ENCODE measurements at regions not wholly inside any gene's neighbourhood (a gene's known extent, or its start where the extent isn't known, plus 50 kb on each side); places are given as distances from the start of the nearest gene placed in this dataset.

DNA sequence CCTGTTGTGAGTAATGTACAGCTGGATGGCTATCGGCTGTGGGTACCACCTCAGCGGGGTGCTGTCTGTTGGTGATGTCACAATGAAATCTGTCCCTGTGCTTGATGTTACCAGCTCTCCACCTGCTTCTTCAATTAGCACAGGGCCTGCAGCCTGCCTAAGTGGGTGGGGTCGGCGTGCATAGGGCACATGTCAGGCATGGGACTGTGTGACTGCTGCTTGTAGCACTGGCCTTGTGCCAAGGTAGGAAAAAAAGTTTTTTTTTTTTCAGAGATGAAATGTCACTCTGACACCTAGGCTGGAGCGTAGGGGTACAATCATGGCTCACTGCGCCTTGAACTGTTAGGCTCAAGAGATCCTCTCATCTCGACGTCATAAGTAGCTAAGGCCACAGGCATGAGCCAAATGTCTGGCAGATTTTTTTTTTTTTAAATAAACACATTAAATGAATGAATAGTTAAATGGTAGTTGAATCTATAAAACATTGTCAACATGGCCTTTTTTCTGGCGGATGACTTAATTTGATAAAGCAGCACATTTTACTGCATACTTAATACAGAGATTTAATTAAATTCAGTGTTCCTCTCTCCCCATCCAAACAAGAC lies 222.5 kb downstream of the NXNL2 start:
- DNase-seq (ENCODE audit: low read depth) = no peak

DNA sequence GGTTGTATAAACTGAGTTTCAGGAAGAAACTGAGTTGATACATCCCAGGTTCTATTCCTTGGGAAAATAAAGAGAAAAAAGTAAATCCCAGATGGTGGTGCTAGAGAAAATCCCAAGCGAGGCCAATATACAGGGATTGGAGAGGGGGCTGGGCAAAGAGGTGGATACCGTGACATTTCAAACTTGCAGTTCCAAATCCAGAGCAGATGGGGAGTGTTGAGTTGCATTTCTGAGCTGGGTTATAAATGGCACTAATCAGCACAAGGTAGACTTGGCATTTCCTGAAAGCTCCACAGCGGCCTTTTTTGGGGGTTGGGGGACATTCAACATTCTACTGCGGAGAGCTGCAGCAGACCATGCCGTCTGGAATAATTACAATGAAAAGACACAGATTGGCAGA lies 224.4 kb downstream of the NXNL2 start:
- no peak for DNase-seq (ENCODE audit: low read depth)

DNA sequence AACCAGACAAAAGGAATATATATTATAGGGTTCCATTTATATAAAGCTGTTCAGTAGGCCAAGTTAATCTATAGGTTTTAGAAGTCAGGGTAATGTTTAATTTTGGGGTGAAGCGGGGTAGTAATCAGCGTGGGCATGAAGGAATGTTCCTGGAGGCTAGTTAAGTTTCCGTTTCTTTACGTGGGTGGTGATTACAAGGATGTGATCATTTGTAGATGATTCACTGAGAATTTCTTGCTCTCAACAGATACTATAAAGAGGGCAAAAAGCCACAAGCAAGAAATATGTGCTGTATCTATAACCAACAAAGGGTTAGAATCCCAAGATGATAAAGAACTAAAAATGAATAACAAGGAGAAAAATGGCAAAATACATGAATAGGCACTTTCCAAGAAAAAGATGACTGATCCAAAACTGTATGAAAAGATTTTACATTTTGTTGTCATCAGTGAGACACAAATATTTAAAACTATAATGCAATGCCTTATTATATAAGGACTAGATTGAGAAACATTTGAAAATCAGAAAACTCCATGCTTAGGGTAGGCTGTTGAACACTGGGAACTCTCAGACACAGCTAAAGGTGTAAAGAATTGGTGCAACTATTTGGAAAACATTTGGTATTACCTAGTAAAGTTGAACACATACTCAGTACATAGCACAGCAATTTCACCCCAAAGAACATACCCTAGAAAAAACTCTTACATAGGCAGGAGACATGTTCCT lies 224.3 kb upstream of the S1PR3 start:
- no peak for DNase-seq (ENCODE audit: low read depth)

DNA sequence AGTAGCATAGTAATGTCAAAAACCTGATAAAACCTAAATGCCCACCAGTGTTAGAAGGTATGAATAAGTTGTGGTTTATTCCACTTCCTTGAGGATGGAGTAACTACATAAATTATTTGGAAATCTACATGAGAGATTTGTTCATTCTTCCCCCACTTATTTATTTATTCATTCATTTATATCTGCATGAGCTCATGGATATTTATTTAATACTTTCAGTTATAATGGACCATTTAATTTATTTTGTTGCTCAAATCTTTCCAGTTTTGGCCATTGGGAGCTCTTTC lies 223.8 kb upstream of the S1PR3 start:
- no peak for DNase-seq (ENCODE audit: low read depth)

DNA sequence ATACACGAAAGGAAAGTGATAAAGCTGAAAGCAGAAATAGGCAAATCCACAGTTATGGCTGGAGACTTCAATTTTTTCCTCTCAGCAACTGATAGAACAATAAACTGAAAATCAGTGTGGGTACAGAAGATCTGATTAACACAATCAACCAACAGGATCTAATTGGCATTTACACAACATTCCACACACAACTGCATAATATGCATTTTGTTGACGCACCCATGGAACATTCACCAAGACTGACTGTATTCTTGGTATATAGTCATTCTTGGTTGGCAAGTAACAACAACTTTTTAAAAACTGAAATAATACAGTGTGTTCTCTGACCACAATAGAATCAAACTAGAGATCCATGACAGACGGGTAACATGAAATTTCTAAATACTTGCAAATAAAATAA lies 218.7 kb upstream of the S1PR3 start:
- no peak for DNase-seq (ENCODE audit: low read depth)

DNA sequence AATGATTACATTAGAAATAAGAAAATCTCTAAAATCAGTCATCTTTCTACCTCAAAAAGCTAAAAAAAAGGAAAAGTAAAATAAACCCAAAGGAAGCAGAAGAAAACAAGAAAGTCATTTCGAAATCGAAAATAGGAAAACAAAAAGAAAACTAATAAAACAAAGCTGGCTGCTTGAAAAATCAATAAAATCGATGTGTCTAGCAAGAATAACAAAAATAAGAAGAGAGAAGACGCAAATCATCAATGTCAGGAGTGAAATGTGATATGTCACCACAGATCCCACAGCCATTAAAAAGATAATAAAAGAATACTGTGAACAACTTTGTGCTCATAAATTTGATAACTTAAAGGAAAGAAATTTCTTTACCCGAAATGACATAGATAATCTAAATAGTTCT lies 218.1 kb upstream of the S1PR3 start:
- DNase-seq (ENCODE audit: low read depth) = no peak

DNA sequence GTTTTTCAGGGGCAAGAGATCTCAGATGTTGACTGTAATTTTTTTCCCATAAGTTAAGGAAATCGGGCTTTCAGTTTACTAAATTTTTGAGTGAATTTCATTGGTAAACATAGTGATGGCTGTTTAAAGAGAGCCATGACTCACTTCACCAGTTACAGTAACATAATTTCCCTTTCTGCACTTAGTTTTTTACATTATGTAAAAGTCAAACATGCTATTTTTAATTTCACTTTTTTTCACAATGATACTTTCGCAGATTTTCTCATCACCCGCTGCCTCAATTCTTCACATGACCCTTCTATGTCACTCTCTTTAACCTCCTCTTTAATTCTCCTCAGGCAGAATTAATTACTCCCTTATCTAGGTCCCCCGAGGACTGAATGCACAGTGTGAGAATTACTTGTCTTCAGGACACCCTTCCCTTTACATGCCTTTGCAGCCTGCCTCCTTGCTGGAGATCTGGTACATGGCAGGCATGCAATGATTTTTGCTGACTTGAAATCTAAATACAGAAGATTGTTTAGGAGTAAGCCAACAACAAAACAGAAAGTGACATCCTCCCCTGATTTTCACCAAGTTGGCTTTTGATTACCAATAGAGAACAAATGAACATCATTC lies 217.5 kb upstream of the S1PR3 start:
- no peak for DNase-seq (ENCODE audit: low read depth)

DNA sequence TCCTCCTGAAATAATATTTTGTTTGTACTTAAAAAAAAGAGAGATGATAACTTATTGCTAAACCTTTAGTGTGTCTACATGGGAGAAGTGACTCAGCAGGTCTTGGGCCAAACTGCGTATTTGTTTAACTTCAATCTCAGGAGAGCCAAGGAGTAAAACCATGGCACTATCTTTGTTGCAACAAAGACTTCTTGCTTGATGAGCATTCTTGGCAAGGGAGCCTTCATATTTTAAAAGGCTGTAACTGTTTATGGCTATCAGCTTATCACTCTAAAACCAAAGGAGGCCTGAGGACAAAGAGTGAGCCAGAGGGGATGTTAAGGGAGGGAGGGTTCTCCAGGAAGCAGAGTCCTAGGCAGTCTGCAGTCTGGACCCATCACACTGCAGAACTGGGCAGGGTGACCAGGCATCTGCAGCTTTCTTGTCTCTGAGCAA lies 216.2 kb upstream of the S1PR3 start:
- DNase-seq (ENCODE audit: low read depth) = peak; percentile 91

DNA sequence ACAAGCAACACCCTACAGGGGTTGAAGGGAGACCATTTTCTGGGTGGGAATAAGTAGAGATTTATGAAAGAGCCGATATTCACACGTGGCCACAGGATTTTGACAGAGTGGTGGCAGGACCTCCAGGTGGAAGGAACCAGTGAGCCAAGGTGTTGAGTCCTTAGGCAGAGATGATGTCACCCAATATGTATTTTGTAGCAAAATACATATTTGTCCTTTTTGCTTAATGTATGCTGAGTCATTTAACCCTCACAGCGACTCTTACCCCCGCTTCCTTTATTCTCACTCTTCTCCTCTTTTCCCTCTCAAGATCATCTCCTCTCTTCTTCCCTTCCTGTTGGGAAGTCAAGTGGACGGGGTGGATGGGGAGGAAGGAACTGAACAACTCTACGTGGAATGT lies 215.7 kb upstream of the S1PR3 start:
- no peak for DNase-seq (ENCODE audit: low read depth)

DNA sequence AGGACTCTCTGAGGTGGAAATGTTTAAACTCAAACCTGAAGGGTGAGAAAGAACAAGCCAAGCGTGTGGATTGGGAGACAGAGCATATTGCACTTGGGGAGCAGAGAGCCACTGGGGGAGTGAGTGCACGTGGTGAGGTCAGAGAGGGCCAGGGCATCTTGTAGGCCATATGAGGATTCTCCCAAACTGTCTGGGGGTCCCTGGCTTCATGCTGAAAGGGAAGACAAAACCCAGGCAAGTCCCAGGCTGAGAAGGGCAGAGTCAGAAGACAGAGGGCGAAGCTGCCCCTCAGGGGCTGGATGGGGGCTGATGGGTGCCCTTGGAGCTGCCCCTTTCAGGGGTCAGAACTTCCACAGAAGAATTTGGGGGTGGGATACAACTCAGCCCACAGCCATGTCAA lies 215.3 kb upstream of the S1PR3 start:
- no peak for DNase-seq (ENCODE audit: low read depth)

DNA sequence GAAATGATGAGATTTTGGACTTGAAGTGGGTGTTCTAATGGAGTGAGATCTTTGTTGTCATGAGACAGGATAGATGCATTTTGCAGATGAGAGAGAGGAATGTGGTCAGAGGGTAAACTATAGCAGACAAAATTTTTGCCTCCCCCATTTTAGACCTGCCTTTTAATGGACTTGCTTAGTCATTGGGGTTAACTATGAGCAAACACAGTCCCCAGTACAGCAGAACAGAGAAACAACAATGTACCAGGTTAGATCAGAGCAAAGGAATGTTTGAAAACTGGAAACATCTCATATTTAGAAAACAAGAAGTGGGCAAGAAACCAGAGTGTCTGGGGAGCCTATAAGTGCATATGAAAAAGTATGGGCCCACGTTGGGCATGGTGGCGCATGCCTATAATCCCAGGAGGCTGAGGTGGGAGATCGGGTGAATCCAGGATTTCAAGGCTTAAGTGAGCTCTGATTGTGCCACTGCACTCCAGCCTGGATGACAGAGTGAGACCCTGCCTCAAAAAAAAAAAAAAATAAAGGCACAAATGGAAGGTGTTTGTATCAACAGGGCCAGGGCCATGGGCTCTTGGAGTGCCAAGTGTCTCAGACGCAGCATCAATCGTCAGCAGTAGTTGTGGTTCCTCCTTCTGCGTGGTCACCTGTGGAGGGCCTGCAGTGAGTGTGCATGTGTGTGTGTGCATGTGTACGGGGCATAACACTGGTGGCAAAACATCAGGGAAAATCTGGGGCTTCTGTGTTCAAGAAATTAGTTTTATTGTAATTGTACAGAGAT lies 214.4 kb upstream of the S1PR3 start:
- peak; percentile 79 for DNase-seq (ENCODE audit: low read depth)

DNA sequence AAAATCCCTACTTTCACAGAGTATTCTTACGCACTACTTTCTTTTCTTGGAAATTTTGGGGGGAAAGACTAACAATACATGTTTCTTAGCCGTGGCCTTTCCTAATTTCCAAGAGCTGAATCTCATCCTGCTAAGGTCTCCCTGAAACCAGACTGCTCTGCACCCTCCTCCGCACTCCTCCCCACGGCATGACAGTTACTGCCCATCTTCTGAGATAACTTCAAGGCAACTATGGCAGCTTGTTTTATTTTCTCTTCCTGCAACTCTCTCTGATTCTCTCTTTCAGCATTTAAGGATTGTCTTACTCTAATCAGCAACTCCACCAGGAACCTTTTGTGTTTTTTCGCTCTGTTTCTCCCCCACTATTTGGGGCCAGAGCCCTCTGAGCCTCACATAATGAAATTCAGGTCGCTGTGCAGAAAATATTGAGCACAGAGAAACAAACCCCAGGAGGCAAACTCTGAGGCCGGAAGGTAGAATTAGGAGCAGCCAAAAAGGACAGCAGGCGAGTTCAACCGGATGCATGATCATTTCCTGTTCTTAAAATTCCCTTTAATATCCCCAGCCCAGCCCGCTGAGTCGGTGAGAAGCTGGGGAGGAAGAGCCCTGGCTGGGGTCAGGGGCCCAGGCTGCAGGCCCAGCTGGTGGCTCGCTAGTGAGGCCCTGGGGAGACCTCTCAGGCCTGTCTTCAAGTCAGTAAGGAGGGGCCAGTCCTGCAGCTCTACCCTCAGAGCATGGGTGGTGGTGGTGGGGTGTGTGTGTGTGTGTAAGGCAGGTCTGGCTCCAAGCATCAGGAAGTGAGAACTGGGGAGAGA lies 213.6 kb upstream of the S1PR3 start:
- no peak for DNase-seq (ENCODE audit: low read depth)

DNA sequence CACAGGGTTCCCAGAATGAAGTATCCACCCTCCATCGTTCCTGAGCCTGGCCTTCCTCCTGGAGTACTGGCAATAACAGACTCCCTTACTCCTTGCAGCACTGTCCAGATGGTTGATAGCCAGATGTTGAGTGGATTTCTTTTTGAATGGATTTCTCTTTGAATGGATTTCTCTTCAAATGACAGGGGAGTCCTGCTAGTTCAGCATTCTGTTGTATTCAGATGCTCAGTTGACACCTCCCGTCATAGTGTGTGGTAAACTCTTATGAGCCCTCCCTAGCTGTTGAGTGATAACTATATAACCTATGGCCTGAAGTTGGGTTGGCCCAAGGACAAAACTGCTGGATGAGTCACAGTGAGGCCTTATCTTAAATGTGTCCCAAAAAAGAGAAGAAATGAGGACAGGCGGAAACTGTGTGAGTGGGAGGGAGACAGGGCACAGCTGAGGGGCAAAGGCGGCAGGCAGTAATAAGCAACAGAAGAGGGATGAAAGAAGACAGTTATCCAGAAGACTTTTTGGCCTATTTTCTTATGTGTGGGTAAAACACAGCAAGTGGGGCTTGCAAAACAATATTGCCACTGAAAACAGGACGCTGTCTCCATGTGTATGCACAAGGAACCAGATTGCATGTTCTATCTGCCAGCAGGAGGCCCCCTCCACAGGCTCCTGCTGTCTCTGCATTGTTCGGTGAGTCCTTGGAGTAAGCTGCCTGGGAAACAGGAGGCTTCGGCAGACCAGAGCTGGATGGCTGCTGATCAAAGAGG lies 209.5 kb upstream of the S1PR3 start:
- no peak for DNase-seq (ENCODE audit: low read depth)

DNA sequence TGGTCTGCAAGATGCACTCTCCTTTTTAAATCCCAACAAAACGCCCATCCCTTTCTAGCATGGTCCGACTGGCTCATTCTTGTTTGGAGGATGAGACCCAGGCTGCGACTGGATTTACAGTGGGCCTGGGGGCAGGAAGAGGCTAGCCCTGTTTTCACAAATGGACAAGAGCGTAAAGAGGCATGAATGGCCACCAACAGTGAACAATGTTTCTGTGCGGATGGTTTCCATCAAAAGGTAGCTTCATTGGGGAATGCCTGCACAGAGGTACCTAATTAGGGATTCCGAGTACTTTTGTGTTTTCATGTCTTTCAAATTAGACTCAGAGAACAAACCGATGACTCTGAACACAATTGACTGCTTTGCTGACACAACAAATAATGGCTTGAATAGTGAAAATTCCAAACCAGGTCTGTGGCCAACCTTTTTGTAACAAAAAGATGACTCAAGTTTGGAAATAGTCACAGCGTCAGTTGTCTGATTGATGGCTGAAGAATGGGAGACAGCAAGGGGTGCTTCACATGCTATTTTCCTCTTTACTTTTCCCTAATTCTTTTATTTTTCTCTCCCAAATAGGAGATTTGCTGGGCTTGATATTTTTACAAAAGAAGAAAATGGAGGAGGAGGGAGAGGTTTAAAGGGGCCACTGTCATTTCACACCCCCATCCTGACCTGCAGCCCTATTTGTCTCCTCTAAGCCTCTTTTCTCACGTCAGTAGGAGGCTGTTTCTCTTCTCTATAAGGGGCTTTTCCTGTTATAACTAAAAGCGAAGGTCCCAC lies 208.1 kb upstream of the S1PR3 start:
- no peak for DNase-seq (ENCODE audit: low read depth)

DNA sequence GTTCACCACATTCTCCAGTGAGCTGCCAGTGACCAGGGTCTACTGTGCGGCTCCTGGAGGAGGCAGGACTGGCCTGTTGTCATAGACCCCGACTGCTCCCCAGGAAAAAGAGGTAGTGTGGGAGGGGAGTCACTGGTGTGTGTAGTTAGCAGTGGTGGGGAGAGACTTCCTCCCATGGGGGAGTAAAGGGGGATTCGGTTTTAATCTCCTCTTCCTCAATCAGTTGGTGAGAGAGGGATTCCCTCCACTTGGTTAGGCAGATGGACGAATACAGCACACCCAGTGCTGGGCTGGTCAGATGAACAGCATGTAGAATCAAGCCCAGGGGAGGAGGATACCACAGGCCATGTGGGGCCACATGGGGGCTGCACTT lies 207.6 kb upstream of the S1PR3 start:
- no peak for DNase-seq (ENCODE audit: low read depth)

DNA sequence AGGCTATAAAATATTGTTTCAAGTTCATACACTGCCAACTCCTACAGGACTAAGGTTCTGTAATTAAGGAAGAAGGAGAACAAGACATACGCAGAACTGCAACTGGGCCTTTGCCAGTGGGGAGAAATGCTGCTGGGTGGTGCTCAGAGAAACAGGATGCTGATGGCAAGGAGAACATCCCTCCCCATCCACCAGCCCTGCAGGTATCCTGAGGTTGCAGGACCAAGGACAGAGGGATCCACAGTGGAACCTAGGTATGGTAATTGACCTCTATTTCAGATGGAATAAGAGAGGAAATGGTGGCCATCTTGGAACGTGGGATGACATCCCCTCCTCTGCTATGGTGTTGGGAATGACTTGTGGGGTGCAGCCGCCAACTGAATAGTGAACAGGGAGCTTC lies 206.3 kb upstream of the S1PR3 start:
- no peak for DNase-seq (ENCODE audit: low read depth)

DNA sequence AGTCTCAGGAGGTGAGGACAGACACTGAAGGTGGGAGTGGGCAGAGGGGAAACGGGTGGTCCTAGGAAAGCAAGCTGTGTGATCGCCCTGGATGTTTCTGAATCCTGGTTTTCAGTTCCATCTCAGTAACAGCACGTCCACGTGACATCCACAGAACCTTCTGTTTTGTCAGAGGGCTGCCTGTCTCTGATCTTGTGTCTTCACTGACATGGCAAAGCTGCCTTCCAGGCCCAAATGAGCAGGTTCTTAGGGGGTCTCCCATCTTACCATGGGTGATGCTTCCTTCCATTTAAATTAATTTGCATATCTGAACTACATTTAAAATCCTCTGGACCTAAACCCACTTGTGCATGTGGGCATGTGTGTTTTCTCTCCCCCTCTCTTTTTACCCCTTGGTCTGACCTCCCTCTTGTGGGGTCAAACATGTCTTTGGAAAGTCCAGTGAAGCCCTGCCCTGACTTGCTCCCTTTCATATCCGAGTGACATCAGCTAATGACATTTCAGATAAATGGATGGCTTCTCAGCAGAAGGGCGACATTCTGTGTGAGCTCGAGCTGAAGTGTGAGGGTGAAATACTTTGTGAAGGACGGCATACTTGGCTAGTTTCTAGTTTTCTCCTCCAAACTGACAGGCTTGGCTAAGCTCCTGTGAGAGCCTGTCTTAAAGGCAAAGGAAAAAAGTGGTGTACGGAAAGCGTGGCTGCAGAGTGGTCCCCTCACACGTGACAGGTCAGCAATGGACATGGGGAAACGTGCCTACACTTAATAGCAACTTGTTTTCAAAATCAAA lies 204.8 kb upstream of the S1PR3 start:
- no peak for DNase-seq (ENCODE audit: low read depth)

DNA sequence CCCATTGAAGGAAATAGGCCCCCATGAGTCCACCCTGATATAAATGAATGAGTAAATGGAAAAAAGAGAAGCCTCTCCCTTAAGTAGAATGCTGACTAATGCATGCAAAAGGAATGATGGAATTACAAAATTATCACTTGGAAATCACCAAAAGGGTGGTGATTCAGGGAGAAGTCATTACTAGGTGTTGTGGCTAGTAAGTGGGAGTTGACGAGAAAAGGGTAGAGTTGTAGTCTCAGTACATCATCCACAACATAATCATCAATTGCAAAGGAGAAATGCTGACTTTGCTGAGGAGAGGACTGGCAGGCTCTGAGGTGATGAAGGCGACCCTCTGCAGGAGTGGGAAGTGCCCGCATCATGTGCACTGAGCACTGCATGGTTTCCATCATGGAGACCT lies 201.5 kb upstream of the S1PR3 start:
- no peak for DNase-seq (ENCODE audit: low read depth)

DNA sequence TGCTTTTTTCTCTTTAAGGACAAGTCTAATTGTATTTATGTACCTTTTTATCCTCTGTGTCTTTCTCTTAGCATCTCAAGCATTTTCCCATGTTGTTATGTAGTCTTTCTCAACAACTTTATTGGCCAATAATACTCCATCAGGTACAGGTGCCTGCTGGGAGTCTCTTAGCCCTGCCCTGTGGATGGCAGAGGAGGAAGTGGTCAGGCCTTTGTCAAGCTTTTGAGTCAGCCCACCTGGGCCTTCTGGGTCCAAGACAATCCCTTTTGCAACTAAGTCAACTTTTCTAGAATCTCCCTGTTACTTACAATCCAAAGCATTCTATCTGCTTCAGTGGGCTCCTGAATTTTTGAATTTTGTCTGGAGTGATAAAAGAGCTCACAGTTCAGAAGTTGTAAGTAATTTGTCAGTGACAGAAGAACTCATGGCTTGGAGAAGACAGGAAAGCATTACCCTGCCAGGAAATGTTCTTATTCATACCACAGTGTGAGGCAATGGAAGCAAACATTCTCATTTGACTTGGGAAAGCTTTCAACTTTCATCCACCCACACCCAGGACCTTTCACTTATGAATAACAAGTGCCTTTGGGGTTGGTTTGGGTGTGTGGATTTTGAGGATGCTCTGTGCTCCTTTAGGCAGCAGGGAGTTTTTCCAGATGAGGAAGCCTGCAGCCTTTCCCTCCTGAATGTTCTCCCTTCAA lies 200.0 kb upstream of the S1PR3 start:
- peak; percentile 81 for DNase-seq (ENCODE audit: low read depth)

All from GM04503 (cell line).